HL-60 (cell line): ENCODE measurements at regions not wholly inside any gene's neighbourhood (a gene's known extent, or its start where the extent isn't known, plus 50 kb on each side); places are given as distances from the start of the nearest gene placed in this dataset.

Source experiments
- DNase-seq, 2 experiments: peaks; one replicate each; pipeline ENCODE4 v3.0.0-alpha.2; 2010 to 2020; ENCODE audit warnings: low read depth in 1 of 2, low spot score in 1 of 2
- H3K27ac ChIP-seq: fragments of 250-450 bp; sonication (Bioruptor Pico); replicated peaks from 2 replicates; pipeline ENCODE4 v1.5.1; 2020; ENCODE audit warnings: mild to moderate bottlenecking, moderate library complexity
- H3K27me3 ChIP-seq: fragments of 250-450 bp; sonication (Bioruptor Pico); 2 replicates; pipeline ENCODE4 v1.5.1; 2021; ENCODE audit warnings: mild to moderate bottlenecking, moderate library complexity; ENCODE audit not compliant: insufficient read depth, poor library complexity, severe bottlenecking
- H3K4me3 ChIP-seq: replicated peaks from 2 replicates; pipeline ENCODE4 v1.5.1; 2011; ENCODE audit warnings: mild to moderate bottlenecking, control low read depth, low read length; ENCODE audit not compliant: insufficient read depth
- GABPA ChIP-seq: IDR thresholded peaks from 2 replicates; pipeline ENCODE4 v1.6.1; 2012; ENCODE audit warnings: low read depth
- POLR2AphosphoS5 ChIP-seq: IDR thresholded peaks from 2 replicates; pipeline ENCODE4 v1.6.1; 2012; ENCODE audit warnings: low read depth
- SPI1 ChIP-seq: IDR thresholded peaks from 2 replicates; pipeline ENCODE4 v1.6.1; 2012; ENCODE audit warnings: low read depth, mild to moderate bottlenecking, borderline replicate concordance
- TF ChIP-seq, protein P1 (sequence below): IDR thresholded peaks from one replicate; pipeline ENCODE4 v1.5.1; 2011; ENCODE audit warnings: low read length, control low read depth, inconsistent platforms; ENCODE audit not compliant: insufficient read depth
- TF ChIP-seq, protein P2 (sequence below): IDR thresholded peaks from 2 replicates; pipeline ENCODE4 v1.6.1; 2012; ENCODE audit warnings: low read depth; ENCODE audit not compliant: insufficient replicate concordance

GRCh38 chr2:16302431-16303272, 362.3 kb downstream of the MYCN start:
- Histone ChIP-seq H3K4me3 (no peak overlapping the region), H3K27ac (no peak overlapping the region)
- DNase-seq, result no peak

DNA sequence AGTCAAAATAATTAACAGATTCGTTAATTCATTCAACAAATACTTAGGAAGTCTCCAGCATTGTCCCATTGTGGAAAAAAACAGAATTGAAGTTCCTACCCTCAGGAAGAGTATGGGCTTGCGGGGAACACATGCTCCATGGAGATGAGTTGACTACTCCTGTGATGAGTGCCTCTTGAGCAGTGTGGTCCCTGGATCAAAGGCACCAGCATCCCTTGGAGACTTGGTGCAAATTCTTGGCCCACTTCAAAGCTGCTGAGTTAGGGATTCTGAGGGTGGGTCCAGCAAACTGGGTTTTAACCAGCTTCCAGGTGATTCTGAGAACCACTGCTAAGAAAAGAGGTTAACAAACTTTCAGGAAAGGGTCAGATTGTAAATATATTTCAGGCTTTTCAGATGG, 361.6 kb downstream of the MYCN start:
- TF ChIP-seq, protein P1, sequence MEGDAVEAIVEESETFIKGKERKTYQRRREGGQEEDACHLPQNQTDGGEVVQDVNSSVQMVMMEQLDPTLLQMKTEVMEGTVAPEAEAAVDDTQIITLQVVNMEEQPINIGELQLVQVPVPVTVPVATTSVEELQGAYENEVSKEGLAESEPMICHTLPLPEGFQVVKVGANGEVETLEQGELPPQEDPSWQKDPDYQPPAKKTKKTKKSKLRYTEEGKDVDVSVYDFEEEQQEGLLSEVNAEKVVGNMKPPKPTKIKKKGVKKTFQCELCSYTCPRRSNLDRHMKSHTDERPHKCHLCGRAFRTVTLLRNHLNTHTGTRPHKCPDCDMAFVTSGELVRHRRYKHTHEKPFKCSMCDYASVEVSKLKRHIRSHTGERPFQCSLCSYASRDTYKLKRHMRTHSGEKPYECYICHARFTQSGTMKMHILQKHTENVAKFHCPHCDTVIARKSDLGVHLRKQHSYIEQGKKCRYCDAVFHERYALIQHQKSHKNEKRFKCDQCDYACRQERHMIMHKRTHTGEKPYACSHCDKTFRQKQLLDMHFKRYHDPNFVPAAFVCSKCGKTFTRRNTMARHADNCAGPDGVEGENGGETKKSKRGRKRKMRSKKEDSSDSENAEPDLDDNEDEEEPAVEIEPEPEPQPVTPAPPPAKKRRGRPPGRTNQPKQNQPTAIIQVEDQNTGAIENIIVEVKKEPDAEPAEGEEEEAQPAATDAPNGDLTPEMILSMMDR, result no peak
- TF ChIP-seq SPI1 (no peak), GABPA (no peak)
- TF ChIP-seq, protein P2, sequence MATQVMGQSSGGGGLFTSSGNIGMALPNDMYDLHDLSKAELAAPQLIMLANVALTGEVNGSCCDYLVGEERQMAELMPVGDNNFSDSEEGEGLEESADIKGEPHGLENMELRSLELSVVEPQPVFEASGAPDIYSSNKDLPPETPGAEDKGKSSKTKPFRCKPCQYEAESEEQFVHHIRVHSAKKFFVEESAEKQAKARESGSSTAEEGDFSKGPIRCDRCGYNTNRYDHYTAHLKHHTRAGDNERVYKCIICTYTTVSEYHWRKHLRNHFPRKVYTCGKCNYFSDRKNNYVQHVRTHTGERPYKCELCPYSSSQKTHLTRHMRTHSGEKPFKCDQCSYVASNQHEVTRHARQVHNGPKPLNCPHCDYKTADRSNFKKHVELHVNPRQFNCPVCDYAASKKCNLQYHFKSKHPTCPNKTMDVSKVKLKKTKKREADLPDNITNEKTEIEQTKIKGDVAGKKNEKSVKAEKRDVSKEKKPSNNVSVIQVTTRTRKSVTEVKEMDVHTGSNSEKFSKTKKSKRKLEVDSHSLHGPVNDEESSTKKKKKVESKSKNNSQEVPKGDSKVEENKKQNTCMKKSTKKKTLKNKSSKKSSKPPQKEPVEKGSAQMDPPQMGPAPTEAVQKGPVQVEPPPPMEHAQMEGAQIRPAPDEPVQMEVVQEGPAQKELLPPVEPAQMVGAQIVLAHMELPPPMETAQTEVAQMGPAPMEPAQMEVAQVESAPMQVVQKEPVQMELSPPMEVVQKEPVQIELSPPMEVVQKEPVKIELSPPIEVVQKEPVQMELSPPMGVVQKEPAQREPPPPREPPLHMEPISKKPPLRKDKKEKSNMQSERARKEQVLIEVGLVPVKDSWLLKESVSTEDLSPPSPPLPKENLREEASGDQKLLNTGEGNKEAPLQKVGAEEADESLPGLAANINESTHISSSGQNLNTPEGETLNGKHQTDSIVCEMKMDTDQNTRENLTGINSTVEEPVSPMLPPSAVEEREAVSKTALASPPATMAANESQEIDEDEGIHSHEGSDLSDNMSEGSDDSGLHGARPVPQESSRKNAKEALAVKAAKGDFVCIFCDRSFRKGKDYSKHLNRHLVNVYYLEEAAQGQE, result no peak
- DNase-seq, result no peak
- Histone ChIP-seq H3K27me3 (no peaks in the 10 kb centered on the region), H3K27ac (no peak overlapping the region), H3K4me3 (no peak overlapping the region)

More at GRCh38 chr2:16302431-16303272, 362.3 kb downstream of the MYCN start:
- no peak for TF ChIP-seq SPI1
- TF ChIP-seq, protein P1, result no peak
- no peak for TF ChIP-seq POLR2AphosphoS5
- TF ChIP-seq GABPA, result no peak
- TF ChIP-seq, protein P2, result no peak
- no peaks in the 10 kb centered on the region for H3K27me3 ChIP-seq

DNA sequence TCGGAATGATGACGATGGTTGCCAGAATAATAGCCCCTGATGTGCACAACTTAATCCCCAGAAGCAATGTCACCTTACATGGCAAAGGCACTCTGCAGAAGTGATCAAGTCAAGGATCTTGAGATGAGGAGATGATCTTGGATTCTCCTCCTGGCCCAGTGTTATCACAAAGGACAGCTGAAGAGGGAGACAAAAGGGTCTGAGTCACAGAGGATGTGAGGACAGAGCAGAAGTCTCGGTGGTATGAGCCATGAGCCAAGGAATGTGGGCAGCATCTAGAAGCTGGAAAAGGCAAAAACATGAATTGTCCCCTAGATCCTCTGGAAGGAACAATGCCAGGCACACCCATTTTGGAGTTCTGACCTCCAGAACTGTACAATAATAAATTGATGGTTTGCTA, 358.5 kb downstream of the MYCN start:
- H3K27me3 ChIP-seq, result no peaks in the 10 kb centered on the region

More for the DNA sequence above, 358.5 kb downstream of the MYCN start:
- no peak for TF ChIP-seq POLR2AphosphoS5
- TF ChIP-seq GABPA, result no peak
- no peak for TF ChIP-seq SPI1
- TF ChIP-seq, protein P1, result no peak
- TF ChIP-seq, protein P2, result no peak
- DNase-seq, result no peak
- Histone ChIP-seq H3K27ac (no peak overlapping the region), H3K4me3 (no peak overlapping the region)
